OCI-LY1 (cell line): ENCODE measurements at regions not wholly inside any gene's neighbourhood (a gene's known extent, or its start where the extent isn't known, plus 50 kb on each side); places are given as distances from the start of the nearest gene placed in this dataset.

ENCODE experiments used
- H2AFZ ChIP-seq: fragments of 200-600 bp; sonication (generic), shearing (Covaris generic); 2 replicates; pipeline ENCODE4 v1.6.0; 2014; ENCODE audit warnings: antibody characterized with exemption, mild to moderate bottlenecking, low read length
- H3F3A ChIP-seq: fragments of 200-600 bp; sonication (generic), shearing (Covaris generic); 2 replicates; pipeline ENCODE4 v1.6.0; 2014; ENCODE audit warnings: mild to moderate bottlenecking, antibody characterized with exemption, low read length, moderate library complexity; ENCODE audit not compliant: insufficient read depth
- H3K27ac ChIP-seq: fragments of 200-600 bp; sonication (generic); 2 replicates; pipeline ENCODE4 v1.5.1; 2014; ENCODE audit warnings: low read length, mixed run types, mild to moderate bottlenecking, low read depth; ENCODE audit not compliant: poor library complexity, severe bottlenecking
- H3K27me3 ChIP-seq: fragments of 200-600 bp; sonication (generic); 2 replicates; pipeline ENCODE4 v1.6.0; 2014; ENCODE audit warnings: antibody characterized with exemption, mild to moderate bottlenecking, low read length, moderate library complexity; ENCODE audit not compliant: insufficient read depth
- H3K36me3 ChIP-seq: fragments of 200-600 bp; sonication (generic); 2 replicates; pipeline ENCODE4 v1.6.1; 2014; ENCODE audit warnings: mild to moderate bottlenecking, antibody characterized with exemption, low read length, moderate library complexity, mixed read lengths; ENCODE audit not compliant: insufficient read depth
- H3K4me1 ChIP-seq: fragments of 200-600 bp; sonication (generic); 2 replicates; pipeline ENCODE4 v1.5.1; 2014; ENCODE audit warnings: mild to moderate bottlenecking, low read length, moderate library complexity; ENCODE audit not compliant: insufficient read depth, severe bottlenecking
- H3K4me2 ChIP-seq: fragments of 200-600 bp; sonication (generic), shearing (Covaris generic); 2 replicates; pipeline ENCODE4 v1.6.1; 2014; ENCODE audit warnings: low read length
- H3K4me3 ChIP-seq: fragments of 200-600 bp; sonication (generic); 2 replicates; pipeline ENCODE4 v1.5.1; 2014; ENCODE audit warnings: low read length, low read depth, mild to moderate bottlenecking, mixed read lengths; ENCODE audit not compliant: poor library complexity, severe bottlenecking
- H3K79me2 ChIP-seq: fragments of 200-600 bp; shearing (Covaris generic); 2 replicates; pipeline ENCODE4 v1.6.1; 2016; ENCODE audit warnings: mixed run types, low read length, mixed read lengths; ENCODE audit not compliant: insufficient read depth
- H3K9ac ChIP-seq: fragments of 200-600 bp; sonication (generic), shearing (Covaris generic); 2 replicates; pipeline ENCODE4 v1.6.1; 2014; ENCODE audit warnings: mild to moderate bottlenecking, low read length, mixed read lengths
- H3K9me2 ChIP-seq: fragments of 200-600 bp; sonication (generic), shearing (Covaris generic); 2 replicates; pipeline ENCODE4 v1.6.1; 2014; ENCODE audit warnings: low read depth, mild to moderate bottlenecking, low read length, mixed read lengths
- H3K9me3 ChIP-seq: fragments of 200-600 bp; shearing (Covaris generic); 2 replicates; pipeline ENCODE4 v1.6.1; 2014; ENCODE audit warnings: low read length, mixed read lengths
- H4K20me1 ChIP-seq: fragments of 200-600 bp; sonication (generic), shearing (Covaris generic); 2 replicates; pipeline ENCODE4 v1.6.0; 2016; ENCODE audit warnings: mild to moderate bottlenecking, low read length; ENCODE audit not compliant: insufficient read depth
- EZH2 ChIP-seq: fragments of 200-600 bp; sonication (generic), shearing (Covaris generic); IDR thresholded peaks from 2 replicates; pipeline ENCODE4 v1.8.0; 2017; ENCODE audit warnings: borderline replicate concordance, mixed run types, mild to moderate bottlenecking, antibody characterized with exemption, low read length, moderate library complexity, mixed read lengths
- TF ChIP-seq, protein P1 (sequence below): fragments of 200-600 bp; sonication (generic), shearing (Covaris generic); IDR thresholded peaks from 2 replicates; pipeline ENCODE4 v1.5.1; 2017; ENCODE audit warnings: mild to moderate bottlenecking, antibody characterized with exemption, low read length, moderate library complexity, mixed read lengths

DNA sequence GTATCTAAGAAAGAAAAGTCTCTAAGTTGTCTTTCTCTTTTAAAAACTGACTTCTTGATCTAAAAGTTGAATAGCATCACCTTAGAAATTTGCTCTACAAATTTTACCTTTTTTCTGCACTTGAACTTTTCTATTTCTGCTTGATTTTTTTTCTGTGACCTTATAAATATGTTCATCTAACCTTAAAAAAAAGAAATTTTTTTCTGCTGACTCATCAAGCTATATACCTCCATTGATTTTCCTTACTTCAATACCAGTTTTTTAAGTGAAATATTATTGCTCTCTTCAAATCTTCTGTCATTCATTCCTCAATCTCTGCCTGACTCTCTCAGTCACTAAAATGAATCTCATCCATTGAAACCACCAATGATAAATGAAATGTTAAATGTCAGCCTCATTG is 910.1 kb downstream of the GALC start:
- Histone ChIP-seq H3F3A (no peaks in the 10 kb centered on the region), H3K27ac (no peak overlapping the region), H3K27me3 (no peaks in the 10 kb centered on the region), H3K9me3 (no peaks in the 10 kb centered on the region), H3K9me2 (no peaks in the 10 kb centered on the region), H4K20me1 (no peaks in the 10 kb centered on the region), H3K4me1 (no peaks in the 10 kb centered on the region), H3K4me2 (no peak overlapping the region), H2AFZ (no peak overlapping the region), H3K9ac (no peak overlapping the region), H3K79me2 (no peaks in the 10 kb centered on the region), H3K4me3 (no peak overlapping the region), H3K36me3 (no peaks in the 10 kb centered on the region)
- TF ChIP-seq, protein P1, sequence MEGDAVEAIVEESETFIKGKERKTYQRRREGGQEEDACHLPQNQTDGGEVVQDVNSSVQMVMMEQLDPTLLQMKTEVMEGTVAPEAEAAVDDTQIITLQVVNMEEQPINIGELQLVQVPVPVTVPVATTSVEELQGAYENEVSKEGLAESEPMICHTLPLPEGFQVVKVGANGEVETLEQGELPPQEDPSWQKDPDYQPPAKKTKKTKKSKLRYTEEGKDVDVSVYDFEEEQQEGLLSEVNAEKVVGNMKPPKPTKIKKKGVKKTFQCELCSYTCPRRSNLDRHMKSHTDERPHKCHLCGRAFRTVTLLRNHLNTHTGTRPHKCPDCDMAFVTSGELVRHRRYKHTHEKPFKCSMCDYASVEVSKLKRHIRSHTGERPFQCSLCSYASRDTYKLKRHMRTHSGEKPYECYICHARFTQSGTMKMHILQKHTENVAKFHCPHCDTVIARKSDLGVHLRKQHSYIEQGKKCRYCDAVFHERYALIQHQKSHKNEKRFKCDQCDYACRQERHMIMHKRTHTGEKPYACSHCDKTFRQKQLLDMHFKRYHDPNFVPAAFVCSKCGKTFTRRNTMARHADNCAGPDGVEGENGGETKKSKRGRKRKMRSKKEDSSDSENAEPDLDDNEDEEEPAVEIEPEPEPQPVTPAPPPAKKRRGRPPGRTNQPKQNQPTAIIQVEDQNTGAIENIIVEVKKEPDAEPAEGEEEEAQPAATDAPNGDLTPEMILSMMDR = no peak
- no peak for TF ChIP-seq EZH2

DNA sequence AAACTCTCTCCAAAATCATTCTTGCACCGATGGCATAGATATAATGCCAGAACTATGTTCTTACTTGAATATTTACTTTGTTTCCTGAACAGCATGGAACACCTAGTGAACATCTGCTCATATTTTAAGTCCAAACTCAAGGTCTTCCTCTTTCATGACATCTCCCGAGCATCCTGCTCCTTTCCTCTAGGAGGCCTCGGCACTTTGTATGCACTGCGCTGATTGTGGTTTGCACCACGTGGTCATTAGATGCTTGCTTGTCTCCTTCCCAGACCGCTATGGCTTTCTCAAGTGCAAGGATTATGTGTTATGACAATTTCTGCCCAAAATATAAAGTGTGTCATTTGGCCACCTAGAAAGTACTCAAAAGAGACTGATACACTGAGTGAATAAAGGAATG is 912.0 kb downstream of the GALC start:
- Histone ChIP-seq H3K9me3 (no peaks in the 10 kb centered on the region), H3K27me3 (no peaks in the 10 kb centered on the region), H3K27ac (no peak overlapping the region), H3K79me2 (no peaks in the 10 kb centered on the region), H3K9me2 (no peaks in the 10 kb centered on the region), H3K9ac (no peak overlapping the region), H3K4me1 (no peaks in the 10 kb centered on the region), H2AFZ (no peak overlapping the region), H3K4me3 (no peak overlapping the region), H4K20me1 (no peaks in the 10 kb centered on the region), H3K4me2 (no peak overlapping the region), H3F3A (no peaks in the 10 kb centered on the region), H3K36me3 (no peaks in the 10 kb centered on the region)
- TF ChIP-seq EZH2 = no peak
- TF ChIP-seq, protein P1 = no peak

GRCh38 chr14:87080146-87080545 is 912.8 kb downstream of the GALC start:
- Histone ChIP-seq H3K9me3 (no peaks in the 10 kb centered on the region), H4K20me1 (no peaks in the 10 kb centered on the region), H3K79me2 (no peaks in the 10 kb centered on the region), H3K4me3 (no peak overlapping the region), H3K9me2 (no peaks in the 10 kb centered on the region), H3K36me3 (no peaks in the 10 kb centered on the region), H3K9ac (no peak overlapping the region), H3K4me2 (no peak overlapping the region), H2AFZ (no peak overlapping the region), H3K4me1 (no peaks in the 10 kb centered on the region), H3F3A (no peaks in the 10 kb centered on the region), H3K27ac (no peak overlapping the region), H3K27me3 (no peaks in the 10 kb centered on the region)
- TF ChIP-seq EZH2 = no peak

DNA sequence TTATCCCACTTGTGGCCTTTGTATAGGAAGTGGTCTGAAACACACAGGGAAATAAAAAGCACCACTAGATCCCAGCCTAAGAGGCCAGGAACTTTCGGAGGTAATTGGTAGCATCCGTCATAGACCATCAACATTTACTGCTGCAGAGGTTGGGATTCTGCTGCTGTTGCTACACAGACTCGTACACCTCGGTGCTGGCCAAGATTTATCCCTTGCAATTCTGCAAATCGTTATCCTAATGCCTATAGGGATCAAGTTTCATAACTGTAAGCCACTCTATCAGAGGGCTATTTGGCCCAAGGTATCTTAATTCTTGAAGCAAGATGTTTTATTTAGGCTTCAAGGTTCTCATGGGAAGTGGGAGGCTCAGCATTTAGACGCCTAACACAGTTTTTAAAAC is 913.6 kb downstream of the GALC start:
- no peaks in the 10 kb centered on the region for H4K20me1 ChIP-seq
- H3K36me3 ChIP-seq = no peaks in the 10 kb centered on the region
- no peaks in the 10 kb centered on the region for H3F3A ChIP-seq
- TF ChIP-seq, protein P1 = no peak
- TF ChIP-seq EZH2 = no peak
- H3K27ac ChIP-seq = no peak overlapping the region
- H2AFZ ChIP-seq = no peak overlapping the region
- no peak overlapping the region for H3K9ac ChIP-seq
- H3K9me3 ChIP-seq = no peaks in the 10 kb centered on the region
- no peaks in the 10 kb centered on the region for H3K27me3 ChIP-seq
- H3K4me3 ChIP-seq = no peak overlapping the region
- no peaks in the 10 kb centered on the region for H3K79me2 ChIP-seq
- H3K4me2 ChIP-seq = no peak overlapping the region
- H3K9me2 ChIP-seq = no peaks in the 10 kb centered on the region
- no peaks in the 10 kb centered on the region for H3K4me1 ChIP-seq
